ENCODE measurements at regions not wholly inside any gene's neighbourhood (a gene's known extent, or its start where the extent isn't known, plus 50 kb on each side); places are given as distances from the start of the nearest gene placed in this dataset.

DNA sequence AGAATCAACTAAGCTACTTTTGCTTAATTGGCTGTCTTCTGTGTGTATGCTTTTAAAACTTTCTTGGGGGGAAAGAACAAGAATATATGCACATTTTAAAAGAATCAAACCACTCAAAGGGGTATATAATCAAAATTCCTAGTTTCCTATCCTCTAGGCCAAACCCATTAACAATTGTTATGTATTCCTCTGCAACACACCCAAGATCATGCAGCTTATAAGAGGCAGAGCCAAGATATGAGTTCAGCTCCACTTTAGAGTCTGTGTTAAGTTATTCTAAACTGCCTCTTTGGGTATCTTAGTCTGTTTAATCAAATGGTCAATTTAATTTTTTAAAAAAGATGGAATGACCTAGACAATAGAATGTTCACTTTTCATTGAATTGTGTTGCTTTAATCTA is 326.1 kb upstream of the IL12A start:
- TF ChIP-seq, protein P1, sequence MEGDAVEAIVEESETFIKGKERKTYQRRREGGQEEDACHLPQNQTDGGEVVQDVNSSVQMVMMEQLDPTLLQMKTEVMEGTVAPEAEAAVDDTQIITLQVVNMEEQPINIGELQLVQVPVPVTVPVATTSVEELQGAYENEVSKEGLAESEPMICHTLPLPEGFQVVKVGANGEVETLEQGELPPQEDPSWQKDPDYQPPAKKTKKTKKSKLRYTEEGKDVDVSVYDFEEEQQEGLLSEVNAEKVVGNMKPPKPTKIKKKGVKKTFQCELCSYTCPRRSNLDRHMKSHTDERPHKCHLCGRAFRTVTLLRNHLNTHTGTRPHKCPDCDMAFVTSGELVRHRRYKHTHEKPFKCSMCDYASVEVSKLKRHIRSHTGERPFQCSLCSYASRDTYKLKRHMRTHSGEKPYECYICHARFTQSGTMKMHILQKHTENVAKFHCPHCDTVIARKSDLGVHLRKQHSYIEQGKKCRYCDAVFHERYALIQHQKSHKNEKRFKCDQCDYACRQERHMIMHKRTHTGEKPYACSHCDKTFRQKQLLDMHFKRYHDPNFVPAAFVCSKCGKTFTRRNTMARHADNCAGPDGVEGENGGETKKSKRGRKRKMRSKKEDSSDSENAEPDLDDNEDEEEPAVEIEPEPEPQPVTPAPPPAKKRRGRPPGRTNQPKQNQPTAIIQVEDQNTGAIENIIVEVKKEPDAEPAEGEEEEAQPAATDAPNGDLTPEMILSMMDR (conservative IDR thresholded peaks at IDR 0.05; ENCODE audit: low read length), result no peak
- no peak for TF ChIP-seq EZH2phosphoT487 (IDR thresholded peaks at IDR 0.05; ENCODE audit: borderline replicate concordance, low read depth, low read length)

Measured in OCI-LY7 (cell line).